ENCODE measurements at regions not wholly inside any gene's neighbourhood (a gene's known extent, or its start where the extent isn't known, plus 50 kb on each side); places are given as distances from the start of the nearest gene placed in this dataset.

DNA sequence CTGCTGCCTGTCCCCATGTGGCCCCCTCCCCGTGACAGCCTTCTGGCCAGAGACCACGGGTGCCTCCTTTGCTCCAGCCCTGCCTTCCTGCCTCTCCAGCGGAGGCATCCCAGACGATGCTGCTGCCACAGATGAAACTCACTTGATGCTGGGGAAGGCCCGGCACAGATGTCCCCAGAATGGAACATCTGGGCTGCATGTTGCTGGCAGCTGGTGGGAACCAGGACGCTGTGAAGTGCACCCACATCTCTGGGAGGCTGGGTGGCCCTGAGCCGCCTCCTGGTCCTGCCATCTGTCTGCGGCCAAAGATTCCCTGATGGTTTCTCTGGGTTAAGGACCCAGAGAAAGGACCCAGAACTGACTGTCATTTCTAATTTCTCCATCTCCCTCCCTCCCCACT is 51.9 kb upstream of the PTPRS start:
- Mint-ChIP-seq H3K4me3 (no peak overlapping the region), H3K9me3 (peaks cover 9% of the 10 kb centered on the region), H3K27ac (no peak overlapping the region), H3K4me1 (ENCODE audit: low read depth) (no peaks in the 10 kb centered on the region), H3K36me3 (ENCODE audit: low read depth) (no peaks in the 10 kb centered on the region), H3K27me3 (peaks cover 80% of the 10 kb centered on the region)
- DNase-seq, result no peak

DNA sequence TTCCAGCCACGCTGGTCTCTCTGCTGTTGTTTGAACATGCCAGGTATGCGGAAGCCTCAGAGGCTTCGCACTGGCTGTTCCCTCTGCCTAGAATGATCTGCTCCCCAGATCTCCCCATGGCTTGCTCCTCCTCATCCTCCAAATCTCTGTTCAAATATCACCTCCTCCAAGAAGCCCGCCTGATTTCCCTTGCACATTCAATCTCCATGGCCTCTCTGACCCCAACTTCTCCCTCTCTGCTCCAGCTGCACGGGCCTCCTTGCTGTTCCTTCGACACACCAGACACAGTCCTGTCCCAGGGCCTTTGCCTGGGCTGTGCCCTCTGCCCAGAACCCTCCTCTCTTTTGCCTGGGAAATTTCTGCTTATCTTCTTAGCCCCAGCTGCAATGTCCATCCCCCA is 52.5 kb upstream of the PTPRS start:
- no peak for DNase-seq
- H3K4me3 Mint-ChIP-seq, result no peak overlapping the region
- no peak overlapping the region for H3K27ac Mint-ChIP-seq
- peaks cover 80% of the 10 kb centered on the region for H3K27me3 Mint-ChIP-seq
- no peaks in the 10 kb centered on the region for H3K4me1 Mint-ChIP-seq (ENCODE audit: low read depth)
- H3K36me3 Mint-ChIP-seq (ENCODE audit: low read depth), result no peaks in the 10 kb centered on the region
- H3K9me3 Mint-ChIP-seq, result peaks cover 7% of the 10 kb centered on the region

GRCh38 chr19:5394551-5395505 is 54.2 kb upstream of the PTPRS start:
- Mint-ChIP-seq H3K9me3 (no peaks in the 10 kb centered on the region), H3K27me3 (peaks cover 79% of the 10 kb centered on the region), H3K36me3 (ENCODE audit: low read depth) (no peaks in the 10 kb centered on the region), H3K27ac (no peak overlapping the region), H3K4me1 (ENCODE audit: low read depth) (no peaks in the 10 kb centered on the region), H3K4me3 (no peak overlapping the region)
- DNase-seq, result no peak

GRCh38 chr19:5395556-5395955 is 54.9 kb upstream of the PTPRS start:
- no peak overlapping the region for H3K27ac Mint-ChIP-seq
- H3K9me3 Mint-ChIP-seq, result no peaks in the 10 kb centered on the region
- H3K27me3 Mint-ChIP-seq, result peaks cover 78% of the 10 kb centered on the region
- H3K4me3 Mint-ChIP-seq, result no peak overlapping the region
- no peak for DNase-seq
- H3K36me3 Mint-ChIP-seq (ENCODE audit: low read depth), result no peaks in the 10 kb centered on the region
- H3K4me1 Mint-ChIP-seq (ENCODE audit: low read depth), result no peaks in the 10 kb centered on the region

DNA sequence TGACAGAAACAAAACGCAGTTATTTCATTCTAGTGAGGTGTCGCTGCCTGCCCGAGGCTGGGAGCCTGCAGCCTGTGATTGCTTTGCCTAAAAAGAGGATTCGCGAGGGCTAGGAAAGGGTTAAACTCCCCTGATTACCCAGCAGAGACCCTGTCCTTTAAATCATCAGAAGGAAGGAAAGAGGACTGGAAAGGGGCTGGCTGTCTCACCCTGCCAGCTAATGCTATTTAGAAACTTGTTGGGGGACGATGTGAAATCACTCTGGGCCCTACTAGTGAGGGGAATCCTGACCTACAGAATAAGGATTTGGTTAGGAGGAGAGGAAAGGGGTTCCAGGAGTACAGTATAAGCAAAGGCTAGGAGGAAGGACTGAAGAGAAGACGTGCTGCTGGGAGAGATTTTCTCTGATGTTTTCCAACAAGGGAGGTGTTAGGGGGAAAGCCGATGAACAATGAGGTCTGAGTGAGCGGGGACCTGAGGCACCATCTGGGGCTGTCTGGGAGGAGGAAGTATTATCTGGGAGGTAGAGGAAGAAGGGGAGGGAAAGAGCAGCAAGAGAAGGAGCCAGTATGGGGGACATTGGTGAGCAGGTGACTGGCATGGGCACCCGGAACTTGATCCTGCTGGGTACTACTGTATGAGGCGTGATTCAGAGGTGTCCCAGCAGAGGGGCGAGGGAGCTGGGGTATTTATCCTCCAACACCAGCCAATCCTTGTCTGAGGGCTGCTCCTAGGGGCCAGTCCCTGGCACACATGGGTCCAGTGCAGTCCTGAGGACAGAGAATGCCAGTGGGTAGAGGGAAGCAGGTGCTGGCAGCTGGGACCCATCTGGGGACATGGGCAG is 55.7 kb upstream of the PTPRS start:
- Mint-ChIP-seq H3K9me3 (no peaks in the 10 kb centered on the region), H3K36me3 (ENCODE audit: low read depth) (no peaks in the 10 kb centered on the region), H3K4me3 (no peak overlapping the region), H3K27me3 (peaks cover 82% of the 10 kb centered on the region), H3K27ac (no peak overlapping the region), H3K4me1 (ENCODE audit: low read depth) (no peaks in the 10 kb centered on the region)
- no peak for DNase-seq

- no peak overlapping the region for H3K4me3 Mint-ChIP-seq
- no peak overlapping the region for H3K27ac Mint-ChIP-seq
- no peaks in the 10 kb centered on the region for H3K4me1 Mint-ChIP-seq (ENCODE audit: low read depth)
- H3K9me3 Mint-ChIP-seq, result no peaks in the 10 kb centered on the region
- DNase-seq, result no peak
- peaks cover 76% of the 10 kb centered on the region for H3K27me3 Mint-ChIP-seq
- H3K36me3 Mint-ChIP-seq (ENCODE audit: low read depth), result no peaks in the 10 kb centered on the region
These were observed 56.4 kb upstream of the PTPRS start for GRCh38 chr19:5396963-5397362.

GRCh38 chr19:5397804-5398692 is 57.2 kb upstream of the ZNRF4 start:
- no peak overlapping the region for H3K4me3 Mint-ChIP-seq
- no peaks in the 10 kb centered on the region for H3K9me3 Mint-ChIP-seq
- no peaks in the 10 kb centered on the region for H3K4me1 Mint-ChIP-seq (ENCODE audit: low read depth)
- no peaks in the 10 kb centered on the region for H3K36me3 Mint-ChIP-seq (ENCODE audit: low read depth)
- peaks cover 65% of the 10 kb centered on the region for H3K27me3 Mint-ChIP-seq
- H3K27ac Mint-ChIP-seq, result no peak overlapping the region
- peak; percentile 31 for DNase-seq

GRCh38 chr19:5398693-5399057 is 56.5 kb upstream of the ZNRF4 start:
- DNase-seq, result no peak
- no peak overlapping the region for H3K4me3 Mint-ChIP-seq

DNA sequence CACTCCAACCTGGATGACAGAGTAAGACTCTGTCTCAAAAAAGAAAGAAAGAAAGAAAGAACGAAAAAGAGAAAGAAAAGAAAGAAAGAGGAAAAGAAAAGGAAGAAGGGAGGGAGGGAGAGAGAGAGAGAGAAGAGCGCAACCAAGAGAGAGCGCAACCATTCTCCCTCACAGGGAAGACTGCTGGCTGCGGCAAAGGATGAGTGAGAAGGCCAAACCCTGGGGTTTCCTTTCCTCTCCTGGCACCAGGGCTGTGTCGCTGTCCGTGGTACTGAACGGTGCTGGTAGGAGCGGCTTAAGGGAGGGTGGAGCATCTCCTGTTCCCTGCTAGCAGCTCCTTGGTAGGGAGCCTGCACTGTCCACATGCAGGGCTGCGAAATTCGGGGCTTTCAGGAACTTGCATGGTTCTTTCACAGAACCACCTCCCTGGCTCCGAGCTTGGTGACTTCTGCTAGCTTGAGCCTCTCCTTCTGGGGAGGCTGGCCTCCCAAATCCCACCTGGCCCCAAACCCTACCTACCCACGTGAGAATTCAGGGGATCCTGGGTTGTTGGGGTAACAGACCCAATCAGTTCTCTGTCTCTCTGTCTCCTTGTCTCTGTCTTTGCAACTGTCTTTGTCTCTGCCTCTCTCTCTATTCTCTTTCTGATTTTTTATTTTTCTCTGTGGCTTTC is 51.1 kb upstream of the ZNRF4 start:
- Mint-ChIP-seq H3K27me3 (peaks cover 26% of the 10 kb centered on the region), H3K27ac (no peak overlapping the region), H3K9me3 (peaks cover 13% of the 10 kb centered on the region), H3K4me1 (ENCODE audit: low read depth) (no peaks in the 10 kb centered on the region), H3K36me3 (ENCODE audit: low read depth) (no peaks in the 10 kb centered on the region), H3K4me3 (no peak overlapping the region)
- peak; percentile 75 for DNase-seq

More at GRCh38 chr19:5398693-5399057, 56.5 kb upstream of the ZNRF4 start:
- Mint-ChIP-seq H3K36me3 (ENCODE audit: low read depth) (no peaks in the 10 kb centered on the region), H3K4me1 (ENCODE audit: low read depth) (no peaks in the 10 kb centered on the region), H3K27ac (no peak overlapping the region), H3K27me3 (peaks cover 58% of the 10 kb centered on the region), H3K9me3 (no peaks in the 10 kb centered on the region)

Measured in activated T-cell treated with anti-CD3 and anti-CD28 coated beads, Interleukin-2, amount 50 U/mL, for 24 hours (primary cell).